ENCODE measurements at regions not wholly inside any gene's neighbourhood (a gene's known extent, or its start where the extent isn't known, plus 50 kb on each side); places are given as distances from the start of the nearest gene placed in this dataset.
"Not testable (repeated sequence)": the region's sequence is repeated elsewhere in the genome, so short reads cannot be mapped to it uniquely, and the experiment has no call there.

DNA sequence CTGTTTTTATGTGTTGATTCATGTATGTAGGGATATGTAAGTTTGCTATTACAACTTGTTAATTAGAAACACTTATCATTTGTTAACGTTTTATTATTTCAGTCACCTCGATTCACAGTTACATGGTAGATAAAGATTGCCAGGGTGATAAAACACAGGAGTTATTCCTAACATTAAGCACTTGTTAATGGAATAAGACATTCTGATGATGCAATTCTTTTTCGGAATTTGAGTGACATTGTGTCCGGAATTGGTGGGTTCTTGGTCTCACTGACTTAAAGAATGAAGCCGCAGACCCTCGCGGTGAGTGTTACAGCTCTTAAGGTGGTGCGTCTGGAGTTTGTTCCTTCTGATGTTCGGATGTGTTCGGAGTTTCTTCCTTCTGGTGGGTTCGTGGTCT, 624.0 kb upstream of the CITED2 start:
- H3K4me1 ChIP-seq (ENCODE audit: control insufficient read depth, insufficient read depth, low read length, poor library complexity, severe bottlenecking); H3K36me3 ChIP-seq (ENCODE audit: control insufficient read depth, insufficient read depth, low read length); DNase-seq; H3K4me1 Mint-ChIP-seq; H3K27me3 Mint-ChIP-seq; H3K27me3 ChIP-seq (ENCODE audit: control insufficient read depth, insufficient read depth, low read length); H3K9me3 Mint-ChIP-seq; H3K27ac Mint-ChIP-seq; H3K4me3 Mint-ChIP-seq; H3K27ac ChIP-seq (ENCODE audit: insufficient read depth, low read length, poor library complexity, severe bottlenecking); H3K9me3 ChIP-seq (ENCODE audit: control insufficient read depth in 2 of 2, low read length in 2 of 2); ATAC-seq (ENCODE audit: low read depth in 2 of 2); H3K4me3 ChIP-seq (ENCODE audit: low read depth, low read length); H3K36me3 Mint-ChIP-seq: not testable (repeated sequence)

DNA sequence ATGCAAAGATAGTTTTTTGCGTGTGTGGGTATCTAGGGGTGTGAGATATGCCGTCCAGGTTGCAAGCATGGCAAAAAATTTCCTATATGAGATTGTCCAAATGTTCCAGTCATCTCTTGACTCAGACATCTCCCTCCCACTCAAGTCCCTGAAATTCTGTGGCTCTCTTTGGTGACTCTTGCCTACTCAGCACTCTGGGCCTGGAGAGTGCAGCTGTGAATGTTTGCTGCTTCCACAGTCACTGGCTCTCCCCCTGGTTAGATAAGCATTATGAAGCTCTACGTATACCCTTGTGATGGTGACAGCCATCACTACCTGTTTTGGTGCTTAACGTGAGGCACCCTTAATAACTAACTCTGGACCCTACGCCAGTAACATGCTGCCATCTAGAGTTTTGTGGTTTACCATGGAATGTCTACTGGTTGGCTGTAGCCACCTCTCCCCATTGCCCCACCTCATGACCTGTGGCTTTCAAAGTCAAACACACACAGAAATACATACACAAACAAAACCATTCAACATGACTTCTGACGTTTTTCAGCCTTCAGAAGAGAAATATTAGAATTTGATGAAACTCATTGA, 621.9 kb upstream of the CITED2 start:
- H3K36me3 Mint-ChIP-seq = no peaks in the 10 kb centered on the region
- ATAC-seq (ENCODE audit: low read depth in 2 of 2) (peak in 1 of 2 donors; percentile 25), DNase-seq (no peak)
- H3K4me1 Mint-ChIP-seq = no peaks in the 10 kb centered on the region
- no peaks in the 10 kb centered on the region for H3K27me3 Mint-ChIP-seq
- no peaks in the 10 kb centered on the region for H3K36me3 ChIP-seq (ENCODE audit: control insufficient read depth, insufficient read depth, low read length)
- H3K4me3 ChIP-seq (ENCODE audit: low read depth, low read length) = no peak overlapping the region
- H3K4me3 Mint-ChIP-seq = no peak overlapping the region
- H3K27ac ChIP-seq (ENCODE audit: insufficient read depth, low read length, poor library complexity, severe bottlenecking) = no peak overlapping the region
- H3K9me3 ChIP-seq (ENCODE audit: control insufficient read depth in 2 of 2, low read length in 2 of 2) = no peaks in the 10 kb centered on the region
- H3K4me1 ChIP-seq (ENCODE audit: control insufficient read depth, insufficient read depth, low read length, poor library complexity, severe bottlenecking) = no peaks in the 10 kb centered on the region
- no peaks in the 10 kb centered on the region for H3K27me3 ChIP-seq (ENCODE audit: control insufficient read depth, insufficient read depth, low read length)
- peaks cover 0 to 3% (median 0%) of the 10 kb centered on the region in 7 donors for H3K9me3 Mint-ChIP-seq
- no peak overlapping the region for H3K27ac Mint-ChIP-seq

GRCh38 chr6:139994998-139995397, 620.5 kb upstream of the CITED2 start:
- H3K36me3 ChIP-seq (ENCODE audit: control insufficient read depth, insufficient read depth, low read length) = no peaks in the 10 kb centered on the region
- Mint-ChIP-seq H3K4me3 (no peak overlapping the region), H3K4me1 (no peaks in the 10 kb centered on the region), H3K36me3 (no peaks in the 10 kb centered on the region), H3K27me3 (no peaks in the 10 kb centered on the region), H3K9me3 (peaks cover 0 to 3% (median 0%) of the 10 kb centered on the region in 7 donors), H3K27ac (no peak overlapping the region)
- no peak for ATAC-seq (ENCODE audit: low read depth in 2 of 2)
- H3K9me3 ChIP-seq (ENCODE audit: control insufficient read depth in 2 of 2, low read length in 2 of 2) = no peaks in the 10 kb centered on the region
- H3K27me3 ChIP-seq (ENCODE audit: control insufficient read depth, insufficient read depth, low read length) = no peaks in the 10 kb centered on the region
- no peaks in the 10 kb centered on the region for H3K4me1 ChIP-seq (ENCODE audit: control insufficient read depth, insufficient read depth, low read length, poor library complexity, severe bottlenecking)
- H3K27ac ChIP-seq (ENCODE audit: insufficient read depth, low read length, poor library complexity, severe bottlenecking) = no peak overlapping the region
- no peak for DNase-seq
- H3K4me3 ChIP-seq (ENCODE audit: low read depth, low read length) = no peak overlapping the region

- DNase-seq = no peak
- no peaks in the 10 kb centered on the region for H3K9me3 ChIP-seq (ENCODE audit: control insufficient read depth in 2 of 2, low read length in 2 of 2)
- H3K4me3 ChIP-seq (ENCODE audit: low read depth, low read length) = no peak overlapping the region
- peaks cover 2% of the 10 kb centered on the region for H3K27me3 Mint-ChIP-seq
- H3K36me3 ChIP-seq (ENCODE audit: control insufficient read depth, insufficient read depth, low read length) = no peaks in the 10 kb centered on the region
- no peaks in the 10 kb centered on the region for H3K4me1 Mint-ChIP-seq
- no peak overlapping the region for H3K27ac ChIP-seq (ENCODE audit: insufficient read depth, low read length, poor library complexity, severe bottlenecking)
- peaks cover 0 to 3% (median 0%) of the 10 kb centered on the region in 7 donors for H3K9me3 Mint-ChIP-seq
- no peaks in the 10 kb centered on the region for H3K4me1 ChIP-seq (ENCODE audit: control insufficient read depth, insufficient read depth, low read length, poor library complexity, severe bottlenecking)
- no peaks in the 10 kb centered on the region for H3K27me3 ChIP-seq (ENCODE audit: control insufficient read depth, insufficient read depth, low read length)
- H3K4me3 Mint-ChIP-seq = no peak overlapping the region
- no peak for ATAC-seq (ENCODE audit: low read depth in 2 of 2)
- H3K27ac Mint-ChIP-seq = no peak overlapping the region
- H3K36me3 Mint-ChIP-seq = no peaks in the 10 kb centered on the region
Measured at GRCh38 chr6:139990856-139991465, 616.5 kb upstream of the CITED2 start.

DNA sequence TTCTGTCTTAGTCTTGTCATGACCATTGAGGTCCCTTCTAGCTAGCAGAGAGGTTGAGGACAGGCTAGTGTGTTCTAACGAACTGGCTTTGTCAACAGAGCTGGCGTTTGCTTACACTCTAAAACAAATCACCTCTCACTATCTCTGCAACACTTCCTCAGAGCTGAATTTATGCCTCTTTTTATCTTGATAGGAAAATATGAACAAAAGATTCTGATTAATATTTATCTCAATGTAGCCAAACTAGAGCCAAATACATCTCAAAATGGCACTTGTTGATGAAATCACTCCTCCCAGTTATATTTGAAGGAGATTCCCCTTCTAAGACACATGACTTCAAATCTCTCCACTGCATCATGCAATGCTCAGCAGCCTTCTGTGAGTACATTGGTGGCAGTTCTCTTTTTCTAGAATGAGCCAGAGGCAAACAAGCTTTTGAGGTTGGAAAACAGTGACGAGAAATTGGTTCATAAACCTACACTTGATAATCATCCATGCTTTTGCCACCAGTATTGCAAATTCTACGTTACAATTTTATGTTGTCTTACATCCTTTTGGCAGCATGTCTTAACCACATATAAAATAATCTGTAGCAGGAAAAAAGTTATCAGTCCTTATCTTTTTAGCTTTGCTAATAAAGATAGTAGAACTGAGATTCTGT, 615.7 kb upstream of the CITED2 start:
- Mint-ChIP-seq H3K9me3 (peaks cover 0 to 3% (median 0%) of the 10 kb centered on the region in 7 donors), H3K36me3 (no peaks in the 10 kb centered on the region), H3K27ac (no peak overlapping the region), H3K27me3 (peaks cover 4% of the 10 kb centered on the region), H3K4me1 (no peaks in the 10 kb centered on the region), H3K4me3 (no peak overlapping the region)
- H3K4me3 ChIP-seq (ENCODE audit: low read depth, low read length) = no peak overlapping the region
- DNase-seq (no peak), ATAC-seq (ENCODE audit: low read depth in 2 of 2) (no peak)
- H3K4me1 ChIP-seq (ENCODE audit: control insufficient read depth, insufficient read depth, low read length, poor library complexity, severe bottlenecking) = no peaks in the 10 kb centered on the region
- H3K27me3 ChIP-seq (ENCODE audit: control insufficient read depth, insufficient read depth, low read length) = no peaks in the 10 kb centered on the region
- H3K27ac ChIP-seq (ENCODE audit: insufficient read depth, low read length, poor library complexity, severe bottlenecking) = no peak overlapping the region
- no peaks in the 10 kb centered on the region for H3K36me3 ChIP-seq (ENCODE audit: control insufficient read depth, insufficient read depth, low read length)
- H3K9me3 ChIP-seq (ENCODE audit: control insufficient read depth in 2 of 2, low read length in 2 of 2) = no peaks in the 10 kb centered on the region

DNA sequence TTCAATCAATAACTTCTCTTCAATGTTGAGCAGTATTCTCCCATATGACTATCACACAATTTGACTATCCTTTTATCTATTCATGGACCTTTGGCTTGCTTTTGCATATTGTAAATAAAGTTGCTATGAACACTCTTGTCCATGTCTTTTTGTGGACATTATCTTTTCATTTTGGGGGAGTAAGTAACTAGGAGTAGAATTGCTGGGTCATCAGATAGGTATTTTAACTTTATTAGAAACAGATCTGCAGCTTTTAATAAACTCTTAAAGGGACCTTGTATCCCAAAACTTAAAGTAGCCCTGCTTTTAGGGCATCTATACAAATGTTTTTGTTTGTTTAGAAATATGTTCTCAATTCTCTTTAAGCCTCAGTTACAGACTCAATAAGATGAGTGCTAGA, 614.2 kb upstream of the CITED2 start:
- ATAC-seq (ENCODE audit: low read depth in 2 of 2) (no peak), DNase-seq (no peak)
- H3K4me1 ChIP-seq (ENCODE audit: control insufficient read depth, insufficient read depth, low read length, poor library complexity, severe bottlenecking) = no peaks in the 10 kb centered on the region
- no peak overlapping the region for H3K27ac ChIP-seq (ENCODE audit: insufficient read depth, low read length, poor library complexity, severe bottlenecking)
- Mint-ChIP-seq H3K9me3 (peaks cover 0 to 2% (median 0%) of the 10 kb centered on the region in 7 donors), H3K27me3 (peaks cover 4% of the 10 kb centered on the region), H3K27ac (no peak overlapping the region), H3K36me3 (no peaks in the 10 kb centered on the region), H3K4me3 (no peak overlapping the region), H3K4me1 (no peaks in the 10 kb centered on the region)
- H3K27me3 ChIP-seq (ENCODE audit: control insufficient read depth, insufficient read depth, low read length) = no peaks in the 10 kb centered on the region
- H3K36me3 ChIP-seq (ENCODE audit: control insufficient read depth, insufficient read depth, low read length) = no peaks in the 10 kb centered on the region
- H3K9me3 ChIP-seq (ENCODE audit: control insufficient read depth in 2 of 2, low read length in 2 of 2) = no peaks in the 10 kb centered on the region
- H3K4me3 ChIP-seq (ENCODE audit: low read depth, low read length) = no peak overlapping the region

- Mint-ChIP-seq H3K4me3 (no peak overlapping the region), H3K36me3 (no peaks in the 10 kb centered on the region), H3K4me1 (no peaks in the 10 kb centered on the region), H3K27me3 (peaks cover 4% of the 10 kb centered on the region), H3K9me3 (peaks cover 0 to 1% (median 0%) of the 10 kb centered on the region in 7 donors), H3K27ac (no peak overlapping the region)
- DNase-seq (no peak), ATAC-seq (ENCODE audit: low read depth in 2 of 2) (no peak)
- H3K9me3 ChIP-seq (ENCODE audit: control insufficient read depth in 2 of 2, low read length in 2 of 2) = no peaks in the 10 kb centered on the region
- H3K4me3 ChIP-seq (ENCODE audit: low read depth, low read length) = no peak overlapping the region
- no peaks in the 10 kb centered on the region for H3K36me3 ChIP-seq (ENCODE audit: control insufficient read depth, insufficient read depth, low read length)
- no peaks in the 10 kb centered on the region for H3K27me3 ChIP-seq (ENCODE audit: control insufficient read depth, insufficient read depth, low read length)
- H3K27ac ChIP-seq (ENCODE audit: insufficient read depth, low read length, poor library complexity, severe bottlenecking) = no peak overlapping the region
- no peaks in the 10 kb centered on the region for H3K4me1 ChIP-seq (ENCODE audit: control insufficient read depth, insufficient read depth, low read length, poor library complexity, severe bottlenecking)
Measured at GRCh38 chr6:139987091-139987490, 612.6 kb upstream of the CITED2 start.

Measured in CD4-positive, CD25-positive, alpha-beta regulatory T cell (primary cell).